Type B pancreatic cell (in vitro differentiated cells): ENCODE measurements at regions not wholly inside any gene's neighbourhood (a gene's known extent, or its start where the extent isn't known, plus 50 kb on each side); places are given as distances from the start of the nearest gene placed in this dataset.

Source experiments
- DNase-seq: peaks from one replicate; pipeline ENCODE4 v3.0.0; 2021; ENCODE audit warnings: mixed read lengths; ENCODE audit not compliant: unreplicated experiment; ENCODE audit errors: extremely low spot score
- H3K27ac Mint-ChIP-seq: 2 replicates; pipeline ENCODE4 v1.8.0; 2021; ENCODE audit warnings: mild to moderate bottlenecking, mixed read lengths
- H3K27me3 Mint-ChIP-seq: 2 replicates; pipeline ENCODE4 v1.8.0; 2021; ENCODE audit warnings: mixed read lengths
- H3K36me3 Mint-ChIP-seq: 2 replicates; pipeline ENCODE4 v1.8.0; 2021; ENCODE audit warnings: mixed read lengths
- H3K4me1 Mint-ChIP-seq: one replicate; pipeline ENCODE4 v1.8.0; 2021; ENCODE audit warnings: mixed read lengths; ENCODE audit not compliant: unreplicated experiment
- H3K4me3 Mint-ChIP-seq: 2 replicates; pipeline ENCODE4 v1.8.0; 2021; ENCODE audit warnings: mild to moderate bottlenecking, mixed read lengths
- H3K9me3 Mint-ChIP-seq: 2 replicates; pipeline ENCODE4 v1.8.0; 2021; ENCODE audit warnings: mixed read lengths
- CTCF ChIP-seq: fragments of 200-600 bp; sonication (generic); conservative IDR thresholded peaks from 2 replicates; pipeline ENCODE4 v1.5.0; 2021; ENCODE audit warnings: antibody characterized with exemption, mild to moderate bottlenecking

- Mint-ChIP-seq H3K27ac (no peak overlapping the region), H3K4me1 (no peaks in the 10 kb centered on the region), H3K4me3 (no peak overlapping the region), H3K36me3 (no peaks in the 10 kb centered on the region), H3K27me3 (peaks cover 8% of the 10 kb centered on the region), H3K9me3 (no peaks in the 10 kb centered on the region)
- no peak for DNase-seq
- no peak for TF ChIP-seq CTCF
Observed at GRCh38 chr1:11407301-11407994, 71.5 kb upstream of the DISP3 start.

- H3K36me3 Mint-ChIP-seq: no peaks in the 10 kb centered on the region
- no peak for DNase-seq
- peaks cover 16% of the 10 kb centered on the region for H3K27me3 Mint-ChIP-seq
- no peak for TF ChIP-seq CTCF
- H3K27ac Mint-ChIP-seq: no peak overlapping the region
- H3K9me3 Mint-ChIP-seq: no peaks in the 10 kb centered on the region
- peaks cover 11% of the 10 kb centered on the region for H3K4me1 Mint-ChIP-seq
- H3K4me3 Mint-ChIP-seq: no peak overlapping the region
Observed at GRCh38 chr1:11412141-11412540, 66.8 kb upstream of the DISP3 start.

GRCh38 chr1:11413986-11414391 lies 65.0 kb upstream of the DISP3 start:
- H3K27ac Mint-ChIP-seq: no peak overlapping the region
- no peak for TF ChIP-seq CTCF
- no peaks in the 10 kb centered on the region for H3K36me3 Mint-ChIP-seq
- peaks cover 14% of the 10 kb centered on the region for H3K4me1 Mint-ChIP-seq
- no peak for DNase-seq
- peaks cover 20% of the 10 kb centered on the region for H3K27me3 Mint-ChIP-seq
- H3K9me3 Mint-ChIP-seq: no peaks in the 10 kb centered on the region
- H3K4me3 Mint-ChIP-seq: no peak overlapping the region

- Mint-ChIP-seq H3K36me3 (no peaks in the 10 kb centered on the region), H3K4me1 (peaks cover 14% of the 10 kb centered on the region), H3K27me3 (peaks cover 28% of the 10 kb centered on the region), H3K9me3 (peaks cover 5% of the 10 kb centered on the region), H3K4me3 (no peak overlapping the region), H3K27ac (no peak overlapping the region)
- no peak for TF ChIP-seq CTCF
- no peak for DNase-seq
Observed at GRCh38 chr1:11414926-11415538, 63.9 kb upstream of the DISP3 start.

- Mint-ChIP-seq H3K4me1 (peaks cover 14% of the 10 kb centered on the region), H3K4me3 (no peak overlapping the region), H3K36me3 (no peaks in the 10 kb centered on the region), H3K9me3 (peaks cover 7% of the 10 kb centered on the region), H3K27ac (no peak overlapping the region), H3K27me3 (peaks cover 31% of the 10 kb centered on the region)
- DNase-seq: no peak
- no peak for TF ChIP-seq CTCF
Observed at GRCh38 chr1:11417162-11417561, 61.8 kb upstream of the DISP3 start.
